Ovary (tissue), 3 donors: ENCODE measurements at regions not wholly inside any gene's neighbourhood (a gene's known extent, or its start where the extent isn't known, plus 50 kb on each side); places are given as distances from the start of the nearest gene placed in this dataset.

Experiments
- CTCF ChIP-seq, 3 donors: fragments of 450-650 bp in 2 of 3; fragments of 200-600 bp in 1 of 3; IDR thresholded peaks; one replicate each; pipeline versions ENCODE4 v1.5.1 to v1.8.0; 2016 to 2022; ENCODE audit warnings: antibody characterized with exemption in 3 of 3, mild to moderate bottlenecking in 1 of 3
- EP300 ChIP-seq: sonication (generic); formaldehyde crosslinking; IDR thresholded peaks from one replicate; pipeline ENCODE4 v1.6.1; 2017; ENCODE audit warnings: antibody characterized with exemption
- POLR2A ChIP-seq: fragments of 450-650 bp; IDR thresholded peaks from one replicate; pipeline ENCODE4 v1.6.1; 2017; ENCODE audit warnings: antibody characterized with exemption, mild to moderate bottlenecking, moderate library complexity
- donor health status: DM: no; HTN: no; CAD: no.

- no peak for TF ChIP-seq CTCF (IDR thresholded peaks at IDR 0.05)
- no peak for TF ChIP-seq POLR2A
- no peak for TF ChIP-seq EP300
Measured at GRCh38 chr1:5643360-5644107, 348.7 kb downstream of the NPHP4 start.
